ENCODE measurements at regions not wholly inside any gene's neighbourhood (a gene's known extent, or its start where the extent isn't known, plus 50 kb on each side); places are given as distances from the start of the nearest gene placed in this dataset.

- no peak for DNase-seq (ENCODE audit: low spot score in 2 of 2)
- Histone ChIP-seq H3K27ac (no peak overlapping the region), H3K9me3 (no peaks in the 10 kb centered on the region), H3K36me3 (no peaks in the 10 kb centered on the region), H3K27me3 (no peaks in the 10 kb centered on the region), H3K4me1 (no peaks in the 10 kb centered on the region), H3K4me3 (no peak overlapping the region)
- no peak for TF ChIP-seq POLR2A (IDR thresholded peaks at IDR 0.05)
- no peak for TF ChIP-seq POLR2AphosphoS5 (IDR thresholded peaks at IDR 0.05)
- no peak for TF ChIP-seq EP300 (IDR thresholded peaks at IDR 0.05)
- no peak for TF ChIP-seq CTCF (IDR thresholded peaks at IDR 0.05)
- 65% methylated on average over 8 of the region's 8 CpGs for WGBS
Observed at GRCh38 chr11:127616158-127616557, 615.6 kb upstream of the KIRREL3 start.

- WGBS: 81% methylated on average over 2 of the region's 2 CpGs
- DNase-seq (ENCODE audit: low spot score in 2 of 2): no peak
- Histone ChIP-seq H3K4me1 (no peaks in the 10 kb centered on the region), H3K36me3 (no peaks in the 10 kb centered on the region), H3K27me3 (no peaks in the 10 kb centered on the region), H3K9me3 (no peaks in the 10 kb centered on the region), H3K27ac (no peak overlapping the region), H3K4me3 (no peak overlapping the region)
- no peak for TF ChIP-seq EP300 (IDR thresholded peaks at IDR 0.05)
- TF ChIP-seq POLR2AphosphoS5 (IDR thresholded peaks at IDR 0.05): no peak
- TF ChIP-seq CTCF (IDR thresholded peaks at IDR 0.05): no peak
- TF ChIP-seq POLR2A (IDR thresholded peaks at IDR 0.05): no peak
Observed at GRCh38 chr11:127612607-127613006, 612.0 kb upstream of the KIRREL3 start.

GRCh38 chr11:127609025-127609773, 608.6 kb upstream of the KIRREL3 start:
- no peaks in the 10 kb centered on the region for H3K36me3 ChIP-seq

GRCh38 chr11:127607487-127608085, 607.0 kb upstream of the KIRREL3 start:
- H3K36me3 ChIP-seq: no peaks in the 10 kb centered on the region
- no peaks in the 10 kb centered on the region for H3K9me3 ChIP-seq
- no peak for TF ChIP-seq POLR2A (IDR thresholded peaks at IDR 0.05)
- TF ChIP-seq EP300 (IDR thresholded peaks at IDR 0.05): no peak
- TF ChIP-seq CTCF (IDR thresholded peaks at IDR 0.05): no peak
- TF ChIP-seq POLR2AphosphoS5 (IDR thresholded peaks at IDR 0.05): no peak
- H3K4me1 ChIP-seq: no peaks in the 10 kb centered on the region
- 61% methylated on average over 9 of the region's 9 CpGs for WGBS
- H3K27ac ChIP-seq: no peak overlapping the region
- H3K4me3 ChIP-seq: no peak overlapping the region
- no peaks in the 10 kb centered on the region for H3K27me3 ChIP-seq
- no peak for DNase-seq (ENCODE audit: low spot score in 2 of 2)

More at GRCh38 chr11:127609025-127609773, 608.6 kb upstream of the KIRREL3 start:
- TF ChIP-seq POLR2A (IDR thresholded peaks at IDR 0.05) (no peak), CTCF (IDR thresholded peaks at IDR 0.05) (no peak), EP300 (IDR thresholded peaks at IDR 0.05) (no peak), POLR2AphosphoS5 (IDR thresholded peaks at IDR 0.05) (no peak)
- WGBS: 86% methylated on average over 4 of the region's 4 CpGs
- Histone ChIP-seq H3K27ac (no peak overlapping the region), H3K9me3 (no peaks in the 10 kb centered on the region), H3K27me3 (no peaks in the 10 kb centered on the region), H3K4me1 (no peaks in the 10 kb centered on the region), H3K4me3 (no peak overlapping the region)
- no peak for DNase-seq (ENCODE audit: low spot score in 2 of 2)

- H3K36me3 ChIP-seq: no peaks in the 10 kb centered on the region
- no peaks in the 10 kb centered on the region for H3K9me3 ChIP-seq
- H3K4me1 ChIP-seq: no peaks in the 10 kb centered on the region
- whole genome bisulfite sequencing: 64% methylated on average over 3 of the region's 3 CpGs
- TF ChIP-seq EP300 (IDR thresholded peaks at IDR 0.05) (no peak), CTCF (IDR thresholded peaks at IDR 0.05) (no peak), POLR2A (IDR thresholded peaks at IDR 0.05) (no peak), POLR2AphosphoS5 (IDR thresholded peaks at IDR 0.05) (no peak)
- H3K27ac ChIP-seq: no peak overlapping the region
- H3K27me3 ChIP-seq: no peaks in the 10 kb centered on the region
- H3K4me3 ChIP-seq: no peak overlapping the region
- no peak for DNase-seq (ENCODE audit: low spot score in 2 of 2)
Observed at GRCh38 chr11:127601578-127601977, 601.0 kb upstream of the KIRREL3 start.

All from suprapubic skin (tissue), 4 donors.